ENCODE measurements at regions not wholly inside any gene's neighbourhood (a gene's known extent, or its start where the extent isn't known, plus 50 kb on each side); places are given as distances from the start of the nearest gene placed in this dataset.

DNA sequence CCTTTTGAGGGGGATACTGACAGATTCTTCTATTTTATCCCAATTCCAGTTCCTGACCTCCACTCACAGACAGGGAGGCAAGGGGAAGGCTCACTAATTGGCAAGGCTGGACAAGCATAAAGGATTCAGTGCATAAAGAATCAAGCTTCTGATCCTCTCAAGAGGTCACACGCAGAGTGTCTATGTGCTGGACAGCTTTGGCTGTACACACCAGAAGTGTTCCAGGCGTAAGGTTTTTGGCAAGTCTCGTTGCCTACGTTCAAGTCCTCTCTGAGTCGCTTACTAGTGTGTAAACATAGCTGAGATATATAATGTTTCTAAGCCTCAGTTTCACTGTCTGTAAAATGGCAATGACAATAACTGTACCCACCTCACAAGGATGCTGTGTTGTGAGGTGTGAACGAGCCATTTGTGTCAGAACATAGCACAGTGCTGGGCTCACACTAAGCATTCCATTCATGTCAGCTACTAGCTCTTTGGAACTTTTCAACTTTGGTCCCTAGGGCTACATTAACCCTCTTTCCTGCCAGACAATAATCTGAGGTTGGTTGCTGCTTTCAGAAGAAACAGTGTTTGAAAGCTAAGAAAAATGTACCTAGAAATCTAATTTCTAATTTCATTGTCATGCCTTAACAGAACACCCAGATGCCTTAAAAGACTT lies 52.1 kb downstream of the PALM2AKAP2 start:
- no peaks in the 10 kb centered on the region for H4K20me1 ChIP-seq (replicated peaks; ENCODE audit: control insufficient read depth, extremely low read depth, insufficient read depth, low read length)
- FAIRE-seq: no peak
- no peaks in the 10 kb centered on the region for H3K4me1 ChIP-seq (ENCODE audit: control insufficient read depth, extremely low read depth, insufficient read depth, low read length)
- H3K4me2 ChIP-seq (ENCODE audit: insufficient read depth, low read length): no peak overlapping the region
- ChIA-PET POLR2A (no interaction called here), CTCF (interaction anchor here (4.2 kb wide), 1 partner anchor 14 kb away, joined by 11 read pairs; no protein-coding TSS in a partner anchor)
- intact Hi-C loops (cut with micrococcal nuclease): no loop called here
- H2AFZ ChIP-seq (ENCODE audit: low read depth, low read length): no peak overlapping the region
- no peak overlapping the region for H3K9ac ChIP-seq (replicated peaks; ENCODE audit: extremely low read depth, insufficient read depth, low read length)
- TF ChIP-seq JUN (IDR thresholded peaks at IDR 0.05; ENCODE audit: borderline replicate concordance, insufficient read depth, insufficient read length, low read depth) (no peak), FOS (IDR thresholded peaks at IDR 0.05; ENCODE audit: borderline replicate concordance, insufficient read depth, low read length) (no peak), GATA2 (IDR thresholded peaks at IDR 0.05; ENCODE audit: insufficient read depth, insufficient read length, low read depth, low read length) (no peak), EZH2 (IDR thresholded peaks at IDR 0.05; ENCODE audit: borderline replicate concordance, low read depth, low read length, severe bottlenecking) (no peak), POLR2AphosphoS5 (IDR thresholded peaks at IDR 0.05; ENCODE audit: insufficient read depth, low read depth, low read length) (no peak), MYC (IDR thresholded peaks at IDR 0.05; ENCODE audit: low read depth, low read length) (no peak)
- TF ChIP-seq, protein P1, sequence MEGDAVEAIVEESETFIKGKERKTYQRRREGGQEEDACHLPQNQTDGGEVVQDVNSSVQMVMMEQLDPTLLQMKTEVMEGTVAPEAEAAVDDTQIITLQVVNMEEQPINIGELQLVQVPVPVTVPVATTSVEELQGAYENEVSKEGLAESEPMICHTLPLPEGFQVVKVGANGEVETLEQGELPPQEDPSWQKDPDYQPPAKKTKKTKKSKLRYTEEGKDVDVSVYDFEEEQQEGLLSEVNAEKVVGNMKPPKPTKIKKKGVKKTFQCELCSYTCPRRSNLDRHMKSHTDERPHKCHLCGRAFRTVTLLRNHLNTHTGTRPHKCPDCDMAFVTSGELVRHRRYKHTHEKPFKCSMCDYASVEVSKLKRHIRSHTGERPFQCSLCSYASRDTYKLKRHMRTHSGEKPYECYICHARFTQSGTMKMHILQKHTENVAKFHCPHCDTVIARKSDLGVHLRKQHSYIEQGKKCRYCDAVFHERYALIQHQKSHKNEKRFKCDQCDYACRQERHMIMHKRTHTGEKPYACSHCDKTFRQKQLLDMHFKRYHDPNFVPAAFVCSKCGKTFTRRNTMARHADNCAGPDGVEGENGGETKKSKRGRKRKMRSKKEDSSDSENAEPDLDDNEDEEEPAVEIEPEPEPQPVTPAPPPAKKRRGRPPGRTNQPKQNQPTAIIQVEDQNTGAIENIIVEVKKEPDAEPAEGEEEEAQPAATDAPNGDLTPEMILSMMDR (IDR thresholded peaks at IDR 0.05; ENCODE audit: extremely low read depth in 1 of 2, insufficient read depth in 1 of 2, low read depth in 1 of 2, low read length in 2 of 2): no peak
- H3K27me3 ChIP-seq (ENCODE audit: control insufficient read depth in 2 of 2, insufficient read depth in 2 of 2, low read length in 2 of 2): peaks cover 2 to 4% of the 10 kb centered on the region in 2 experiments
- no peaks in the 10 kb centered on the region for H3K9me1 ChIP-seq (replicated peaks; ENCODE audit: control insufficient read depth, extremely low read depth, insufficient read depth, low read length)
- H3K4me3 ChIP-seq (replicated peaks in 1 of 3; ENCODE audit: insufficient read depth in 1 of 3, low read depth in 1 of 3, low read length in 3 of 3): no peak overlapping the region
- H3K79me2 ChIP-seq (ENCODE audit: control insufficient read depth, insufficient read depth, low read length): no peaks in the 10 kb centered on the region
- H3K9me3 ChIP-seq (replicated peaks; ENCODE audit: control insufficient read depth, insufficient read depth, low read length): no peaks in the 10 kb centered on the region
- BruUV-seq (replicated peaks): no TSS peak
- no peaks in the 10 kb centered on the region for H3K36me3 ChIP-seq (ENCODE audit: control insufficient read depth in 2 of 2, extremely low read depth in 1 of 2, insufficient read depth in 2 of 2, low read length in 2 of 2)
- dilution Hi-C loops (cut with MboI; ENCODE audit: extremely low pct_ligation_motif_present, low sequenced_read_pairs): no loop called here
- no peak for DNase-seq (ENCODE audit: low read depth, low spot score)
- no peak overlapping the region for H3K27ac ChIP-seq (ENCODE audit: insufficient read depth, low read depth, low read length)

All from endothelial cell of umbilical vein (primary cell).